GM12878 (cell line): ENCODE measurements at regions not wholly inside any gene's neighbourhood (a gene's known extent, or its start where the extent isn't known, plus 50 kb on each side); places are given as distances from the start of the nearest gene placed in this dataset.

Experiments
- ATAC-seq: fragments of 200-7000 bp; cut with Tn5 transposase; 3 replicates; pipeline ENCODE4 v1.9.1; 2020; ENCODE audit warnings: mild to moderate bottlenecking, moderate library complexity
- BruUV-seq: library from RNA; stranded (reverse); fragments of 400-500 nt; replicated peaks from 2 replicates; lab custom pipeline; 2021; lab: Mats Ljungman, UMichigan
- CTCF ChIA-PET: fragments of 300-600 bp; sonication (Branson Sonifier 250); formaldehyde crosslinking; extraction: SDS; loops from one replicate; lab custom pipeline; 2021; ENCODE audit warnings: inconsistent platforms; lab: Yijun Ruan, JAX
- POLR2A ChIA-PET: fragments of 350-600 bp; formaldehyde crosslinking; extraction: SDS; loops from one replicate; lab custom pipeline; 2021; ENCODE audit warnings: inconsistent platforms; lab: Charles Lee
- RAD21 ChIA-PET: fragments of 300-600 bp; sonication (Branson Sonifier 250); formaldehyde crosslinking; loops from one replicate; lab custom pipeline; 2023; ENCODE audit warnings: antibody characterized with exemption; ENCODE audit not compliant: unreplicated experiment; lab: Charles Lee
- SMC1A ChIA-PET: fragments of 300-600 bp; sonication (Branson Sonifier 250); formaldehyde crosslinking; loops from one replicate; lab custom pipeline; 2023; ENCODE audit not compliant: unreplicated experiment, uncharacterized antibody; lab: Charles Lee
- DNase-seq: peaks from one replicate; pipeline ENCODE4 v3.0.0-alpha.2; 2011; ENCODE audit warnings: low read depth, low spot score
- FAIRE-seq: peaks from 3 replicates; lab custom pipeline; 2011; peaks lifted over from hg19 to GRCh38; lab: Jason Lieb, UNC
- H2AFZ ChIP-seq: 2 replicates; pipeline ENCODE4 v1.6.0; 2011; ENCODE audit warnings: low read depth, low read length, control low read depth; ENCODE audit not compliant: control insufficient read depth
- H3K27ac ChIP-seq: 2 replicates; pipeline ENCODE4 v1.5.1; 2011; ENCODE audit warnings: control low read depth; ENCODE audit not compliant: control insufficient read depth, insufficient read depth
- H3K27me3 ChIP-seq, 2 experiments: replicated peaks in 1 of 2; 2 replicates each; pipeline versions ENCODE4 v1.6.0 to v1.6.1; 2011; ENCODE audit warnings: low read length in 1 of 2; ENCODE audit not compliant: control insufficient read depth in 2 of 2, insufficient read depth in 2 of 2
- H3K36me3 ChIP-seq, 2 experiments: 2 replicates each; pipeline ENCODE4 v1.5.1; 2011; ENCODE audit warnings: low read length in 1 of 2; ENCODE audit not compliant: control insufficient read depth in 2 of 2, insufficient read depth in 2 of 2
- H3K4me1 ChIP-seq: 2 replicates; pipeline ENCODE4 v1.6.1; 2011; ENCODE audit warnings: mild to moderate bottlenecking, low read length, moderate library complexity, mixed read lengths; ENCODE audit not compliant: control insufficient read depth, insufficient read depth
- H3K4me2 ChIP-seq: 2 replicates; pipeline ENCODE4 v1.6.0; 2011; ENCODE audit warnings: control low read depth; ENCODE audit not compliant: control insufficient read depth, insufficient read depth
- H3K4me3 ChIP-seq: fragments of 200-600 bp; sonication (generic); 2 replicates; pipeline ENCODE4 v1.5.1; 2016
- H3K79me2 ChIP-seq: 2 replicates; pipeline ENCODE4 v1.6.0; 2011; ENCODE audit warnings: low read length; ENCODE audit not compliant: control insufficient read depth, insufficient read depth
- H3K9ac ChIP-seq: 2 replicates; pipeline ENCODE4 v1.8.0; 2011; ENCODE audit warnings: low read length, control low read depth, mixed read lengths; ENCODE audit not compliant: control insufficient read depth, insufficient read depth
- H3K9me3 ChIP-seq: replicated peaks from 3 replicates; pipeline ENCODE4 v1.5.1; 2011; ENCODE audit warnings: mild to moderate bottlenecking, low read length; ENCODE audit not compliant: control insufficient read depth, insufficient read depth
- H4K20me1 ChIP-seq: 2 replicates; pipeline ENCODE4 v1.6.0; 2011; ENCODE audit not compliant: control insufficient read depth, insufficient read depth
- CEBPB ChIP-seq, 2 experiments: fragments of 150-350 bp in 1 of 2; IDR thresholded peaks; 2 replicates each; pipeline ENCODE4 v1.6.1; 2012 to 2014; ENCODE audit warnings: low read depth in 2 of 2, low read length in 2 of 2, borderline replicate concordance in 1 of 2, inconsistent platforms in 1 of 2
- GABPA ChIP-seq: IDR thresholded peaks from 2 replicates; pipeline ENCODE4 v1.6.1; 2014; ENCODE audit warnings: antibody characterized with exemption, low read depth, mild to moderate bottlenecking, inconsistent platforms
- IKZF2 ChIP-seq, 2 experiments: fragments of 450-650 bp; IDR thresholded peaks; 2 replicates each; pipeline ENCODE4 v1.6.1; 2017; ENCODE audit warnings: mild to moderate bottlenecking in 2 of 2, moderate library complexity in 2 of 2
- NBN ChIP-seq: fragments of 450-650 bp; IDR thresholded peaks from 2 replicates; pipeline ENCODE4 v1.6.1; 2016
- NFIC ChIP-seq: IDR thresholded peaks from 2 replicates; pipeline ENCODE4 v1.6.1; 2012; ENCODE audit warnings: low read depth, mild to moderate bottlenecking, inconsistent platforms, low read length, moderate library complexity
- NRF1 ChIP-seq: conservative IDR thresholded peaks from 2 replicates; pipeline ENCODE4 v1.6.1; 2011; ENCODE audit warnings: mild to moderate bottlenecking, low read depth, low read length, improper control_type of control experiment
- POLR2AphosphoS2 ChIP-seq: IDR thresholded peaks from 2 replicates; pipeline ENCODE4 v1.6.1; 2011; ENCODE audit warnings: low read depth, mild to moderate bottlenecking, low read length, improper control_type of control experiment, moderate library complexity
- SIX5 ChIP-seq: IDR thresholded peaks from 2 replicates; pipeline ENCODE4 v1.6.1; 2011; ENCODE audit warnings: mild to moderate bottlenecking, low read depth, low read length, moderate library complexity; ENCODE audit not compliant: severe bottlenecking
- SMC3 ChIP-seq: IDR thresholded peaks from 2 replicates; pipeline ENCODE4 v1.6.1; 2011; ENCODE audit warnings: low read length, improper control_type of control experiment, borderline replicate concordance
- SRF ChIP-seq, 2 experiments: IDR thresholded peaks; 2 replicates each; pipeline ENCODE4 v1.6.1; 2011; ENCODE audit warnings: low read depth in 2 of 2, low read length in 2 of 2, mild to moderate bottlenecking in 1 of 2, moderate library complexity in 1 of 2
- TBL1XR1 ChIP-seq: IDR thresholded peaks from 2 replicates; pipeline ENCODE4 v1.6.1; 2012; ENCODE audit warnings: low read depth, low read length, improper control_type of control experiment
- ZNF384 ChIP-seq: IDR thresholded peaks from 2 replicates; pipeline ENCODE4 v1.6.1; 2012; ENCODE audit warnings: low read depth, mild to moderate bottlenecking, low read length, improper control_type of control experiment, borderline replicate concordance
- WGBS: methylation state at CpG from one replicate; pipeline ENCODE4 v1.1.6; 2016; ENCODE audit warnings: low lambda C conversion rate; ENCODE audit not compliant: insufficient replicate concordance, insufficient coverage; ENCODE audit errors: missing lambda C conversion rate; 5-methylcytosine and 5-hydroxymethylcytosine counted together
- in situ Hi-C: fragments of 300-500 bp; cut with MboI; formaldehyde crosslinking; loops from 9 replicates; pipeline ENCODE4 v1.14.3; 2018; ENCODE audit warnings: mixed read lengths
- intact Hi-C: fragments of 100-400 bp; cut with micrococcal nuclease; formaldehyde crosslinking; loops from one replicate; pipeline ENCODE4 v1.14.2; 2022; ENCODE audit not compliant: unreplicated experiment
- TF ChIP-seq, protein P1 (sequence below): IDR thresholded peaks from 2 replicates; pipeline ENCODE4 v1.6.1; 2011; ENCODE audit warnings: borderline replicate concordance, low read depth, mild to moderate bottlenecking, moderate library complexity, mixed read lengths, low read length; ENCODE audit not compliant: insufficient read depth; ENCODE audit errors: extremely low read length
- TF ChIP-seq, protein P2 (sequence below): IDR thresholded peaks from 2 replicates; pipeline ENCODE4 v1.6.1; 2011; ENCODE audit warnings: borderline replicate concordance, low read depth, mild to moderate bottlenecking, moderate library complexity, low read length; ENCODE audit not compliant: insufficient read depth, poor library complexity, severe bottlenecking
- TF ChIP-seq, protein P3 (sequence below): fragments of 450-650 bp; conservative IDR thresholded peaks from 2 replicates; pipeline ENCODE4 v1.6.1; 2017; ENCODE audit warnings: mild to moderate bottlenecking, moderate library complexity
- TF ChIP-seq, protein P4 (sequence below): fragments of 450-650 bp; IDR thresholded peaks from 2 replicates; pipeline ENCODE4 v1.6.1; 2017; ENCODE audit warnings: low read depth, mild to moderate bottlenecking, moderate library complexity

DNA sequence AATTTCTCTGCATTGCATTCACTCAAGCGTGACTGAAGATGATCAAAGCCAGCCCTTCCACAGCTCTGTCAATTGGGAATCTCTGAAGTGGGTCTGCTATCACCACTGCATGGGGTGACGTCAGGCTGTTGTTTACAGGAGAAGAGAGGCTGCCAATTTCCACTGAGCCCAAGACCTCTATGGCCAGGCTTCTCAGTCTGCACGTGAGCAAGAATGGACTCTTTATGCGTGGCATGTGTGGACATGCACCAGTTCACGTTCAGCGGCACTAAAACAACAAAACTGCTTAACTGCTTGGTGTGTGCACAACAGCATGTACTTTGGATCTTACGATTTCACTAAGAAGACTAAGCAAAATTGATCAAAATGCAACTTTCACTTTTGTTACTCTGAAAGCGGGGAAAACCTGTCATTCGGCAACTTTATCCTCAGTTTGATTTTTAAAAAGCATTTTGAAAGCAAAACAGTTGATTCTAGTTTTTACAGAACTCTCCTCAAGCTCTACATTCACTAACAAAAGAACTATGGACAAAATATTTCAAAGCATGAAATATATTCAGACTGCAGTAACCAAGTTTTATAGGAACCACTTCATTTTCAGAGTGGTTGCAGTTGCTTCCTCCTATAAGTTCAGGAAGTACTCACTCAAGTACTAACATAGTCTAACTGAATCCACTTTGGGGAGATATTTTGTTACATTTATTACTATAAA is 77.0 kb upstream of the SERTAD2 start:
- DNase-seq (peak; percentile 69), FAIRE-seq (no peak), ATAC-seq (peak; percentile 39)
- ChIA-PET CTCF (interaction anchor here (0.9 to 5.0 kb wide), 6 partner anchors 9 to 100 kb away, joined by 3 to 55 read pairs (median 3); no protein-coding TSS in a partner anchor), POLR2A (interaction anchor here (0.9 to 11.0 kb wide), 6 partner anchors 12 to 87 kb away, joined by 3 to 115 read pairs (median 34); partner anchors contain the start of gene SERTAD2), RAD21 (interaction anchor here (0.9 to 11.5 kb wide), 8 partner anchors 16 to 185 kb away, joined by 3 to 216 read pairs (median 5); no protein-coding TSS in a partner anchor), SMC1A (interaction anchor here (1.0 to 35.8 kb wide), 8 partner anchors 13 to 144 kb away, joined by 3 to 945 read pairs (median 5); partner anchors contain the start of gene SERTAD2)
- 1% methylated on average over 9 of the region's 9 CpGs for WGBS
- intact Hi-C loops, result loop anchor here (2.0 kb wide), 1 partner anchor 78 kb away; the partner anchor contains the start of gene SERTAD2
- H3K27ac ChIP-seq, result peak overlapping the region; percentile 83
- in situ Hi-C loops, result no loop called here
- H3K9me3 ChIP-seq, result no peaks in the 10 kb centered on the region
- H3K4me2 ChIP-seq, result peak overlapping the region; percentile 71
- H3K4me1 ChIP-seq, result peaks cover 48% of the 10 kb centered on the region
- H3K9ac ChIP-seq, result peak overlapping the region; percentile 60
- peak overlapping the region; percentile 58 for H3K4me3 ChIP-seq
- H3K79me2 ChIP-seq, result peaks cover 51% of the 10 kb centered on the region
- peaks cover 0 to 9% of the 10 kb centered on the region in 2 experiments; a peak in 2 of 4 replicates for H3K36me3 ChIP-seq
- peak overlapping the region; percentile 69 for H2AFZ ChIP-seq
- H3K27me3 ChIP-seq, result no peaks in the 10 kb centered on the region
- no peaks in the 10 kb centered on the region for H4K20me1 ChIP-seq
- BruUV-seq, result TSS peak; percentile 78
- TF ChIP-seq SIX5 (no peak), TBL1XR1 (no peak), ZNF384 (no peak), NFIC (peak; percentile 44), NBN (0 out of 2 replicates have a peak, but pooled peaks have one; percentile 57), SMC3 (no peak), SRF (IDR thresholded peaks at IDR 0.05; ENCODE audit: low read depth in 2 of 2, low read length in 2 of 2) (no peak), CEBPB (IDR thresholded peaks at IDR 0.05; ENCODE audit: borderline replicate concordance in 1 of 2, low read depth in 2 of 2, low read length in 2 of 2) (no peak; a peak in 1 of 4 replicates), GABPA (no peak), NRF1 (no peak), POLR2AphosphoS2 (no peak), IKZF2 (IDR thresholded peaks at IDR 0.05) (peak; percentile 44 to 55; a peak in 3 of 4 replicates)
- TF ChIP-seq, protein P1, sequence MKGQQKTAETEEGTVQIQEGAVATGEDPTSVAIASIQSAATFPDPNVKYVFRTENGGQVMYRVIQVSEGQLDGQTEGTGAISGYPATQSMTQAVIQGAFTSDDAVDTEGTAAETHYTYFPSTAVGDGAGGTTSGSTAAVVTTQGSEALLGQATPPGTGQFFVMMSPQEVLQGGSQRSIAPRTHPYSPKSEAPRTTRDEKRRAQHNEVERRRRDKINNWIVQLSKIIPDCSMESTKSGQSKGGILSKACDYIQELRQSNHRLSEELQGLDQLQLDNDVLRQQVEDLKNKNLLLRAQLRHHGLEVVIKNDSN, result no peak
- TF ChIP-seq, protein P2, sequence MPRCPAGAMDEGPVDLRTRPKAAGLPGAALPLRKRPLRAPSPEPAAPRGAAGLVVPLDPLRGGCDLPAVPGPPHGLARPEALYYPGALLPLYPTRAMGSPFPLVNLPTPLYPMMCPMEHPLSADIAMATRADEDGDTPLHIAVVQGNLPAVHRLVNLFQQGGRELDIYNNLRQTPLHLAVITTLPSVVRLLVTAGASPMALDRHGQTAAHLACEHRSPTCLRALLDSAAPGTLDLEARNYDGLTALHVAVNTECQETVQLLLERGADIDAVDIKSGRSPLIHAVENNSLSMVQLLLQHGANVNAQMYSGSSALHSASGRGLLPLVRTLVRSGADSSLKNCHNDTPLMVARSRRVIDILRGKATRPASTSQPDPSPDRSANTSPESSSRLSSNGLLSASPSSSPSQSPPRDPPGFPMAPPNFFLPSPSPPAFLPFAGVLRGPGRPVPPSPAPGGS, result no peak
- TF ChIP-seq, protein P3, sequence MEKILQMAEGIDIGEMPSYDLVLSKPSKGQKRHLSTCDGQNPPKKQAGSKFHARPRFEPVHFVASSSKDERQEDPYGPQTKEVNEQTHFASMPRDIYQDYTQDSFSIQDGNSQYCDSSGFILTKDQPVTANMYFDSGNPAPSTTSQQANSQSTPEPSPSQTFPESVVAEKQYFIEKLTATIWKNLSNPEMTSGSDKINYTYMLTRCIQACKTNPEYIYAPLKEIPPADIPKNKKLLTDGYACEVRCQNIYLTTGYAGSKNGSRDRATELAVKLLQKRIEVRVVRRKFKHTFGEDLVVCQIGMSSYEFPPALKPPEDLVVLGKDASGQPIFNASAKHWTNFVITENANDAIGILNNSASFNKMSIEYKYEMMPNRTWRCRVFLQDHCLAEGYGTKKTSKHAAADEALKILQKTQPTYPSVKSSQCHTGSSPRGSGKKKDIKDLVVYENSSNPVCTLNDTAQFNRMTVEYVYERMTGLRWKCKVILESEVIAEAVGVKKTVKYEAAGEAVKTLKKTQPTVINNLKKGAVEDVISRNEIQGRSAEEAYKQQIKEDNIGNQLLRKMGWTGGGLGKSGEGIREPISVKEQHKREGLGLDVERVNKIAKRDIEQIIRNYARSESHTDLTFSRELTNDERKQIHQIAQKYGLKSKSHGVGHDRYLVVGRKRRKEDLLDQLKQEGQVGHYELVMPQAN, result no peak; the same call in 1 of the 2 replicates
- TF ChIP-seq, protein P4, sequence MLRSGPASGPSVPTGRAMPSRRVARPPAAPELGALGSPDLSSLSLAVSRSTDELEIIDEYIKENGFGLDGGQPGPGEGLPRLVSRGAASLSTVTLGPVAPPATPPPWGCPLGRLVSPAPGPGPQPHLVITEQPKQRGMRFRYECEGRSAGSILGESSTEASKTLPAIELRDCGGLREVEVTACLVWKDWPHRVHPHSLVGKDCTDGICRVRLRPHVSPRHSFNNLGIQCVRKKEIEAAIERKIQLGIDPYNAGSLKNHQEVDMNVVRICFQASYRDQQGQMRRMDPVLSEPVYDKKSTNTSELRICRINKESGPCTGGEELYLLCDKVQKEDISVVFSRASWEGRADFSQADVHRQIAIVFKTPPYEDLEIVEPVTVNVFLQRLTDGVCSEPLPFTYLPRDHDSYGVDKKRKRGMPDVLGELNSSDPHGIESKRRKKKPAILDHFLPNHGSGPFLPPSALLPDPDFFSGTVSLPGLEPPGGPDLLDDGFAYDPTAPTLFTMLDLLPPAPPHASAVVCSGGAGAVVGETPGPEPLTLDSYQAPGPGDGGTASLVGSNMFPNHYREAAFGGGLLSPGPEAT, result peak; percentile 73; the same call in 1 of the 2 replicates
